ENCODE measurements at regions not wholly inside any gene's neighbourhood (a gene's known extent, or its start where the extent isn't known, plus 50 kb on each side); places are given as distances from the start of the nearest gene placed in this dataset.

- H3K27ac ChIP-seq, result no peak overlapping the region
- ATAC-seq, result no peak
- DNase-seq, result no peak
Observed at GRCh38 chr7:42489299-42489698, 252.3 kb upstream of the GLI3 start.

GRCh38 chr7:42485301-42485766, 248.3 kb upstream of the GLI3 start:
- Histone ChIP-seq H3K27me3 (no peaks in the 10 kb centered on the region), H3K4me1 (peaks cover 0 to 3% (median 0%) of the 10 kb centered on the region in 9 donors), H3K9me3 (no peaks in the 10 kb centered on the region), H3K4me3 (no peak overlapping the region), H3K27ac (no peak overlapping the region), H3K36me3 (no peaks in the 10 kb centered on the region)
- no peak for DNase-seq
- intact Hi-C loops (cut with DNase I), result no loop called here
- no peak for ATAC-seq
- no peak for TF ChIP-seq CTCF (IDR thresholded peaks at IDR 0.05)

More at GRCh38 chr7:42489299-42489698, 252.3 kb upstream of the GLI3 start:
- H3K4me1 ChIP-seq, result peaks cover 0 to 13% (median 7%) of the 10 kb centered on the region in 9 donors
- TF ChIP-seq CTCF (IDR thresholded peaks at IDR 0.05), result no peak
- intact Hi-C loops (cut with DNase I), result no loop called here
- peaks cover 0 to 19% (median 4%) of the 10 kb centered on the region in 7 donors for H3K27me3 ChIP-seq
- H3K4me3 ChIP-seq, result no peak overlapping the region
- no peaks in the 10 kb centered on the region for H3K9me3 ChIP-seq
- no peaks in the 10 kb centered on the region for H3K36me3 ChIP-seq

- ATAC-seq, result no peak
- H3K27ac ChIP-seq, result no peak overlapping the region
- H3K36me3 ChIP-seq, result no peaks in the 10 kb centered on the region
- TF ChIP-seq CTCF (IDR thresholded peaks at IDR 0.05), result no peak
- H3K4me1 ChIP-seq, result peaks cover 0 to 16% (median 0%) of the 10 kb centered on the region in 9 donors
- no peaks in the 10 kb centered on the region for H3K27me3 ChIP-seq
- no peak overlapping the region for H3K4me3 ChIP-seq
- intact Hi-C loops (cut with DNase I), result no loop called here
- 85 to 89% methylated on average over 4 of the region's 4 CpGs for WGBS, 2 donors
- DNase-seq, result no peak
- no peaks in the 10 kb centered on the region for H3K9me3 ChIP-seq
Observed at GRCh38 chr7:42483886-42484285, 246.9 kb upstream of the GLI3 start.

- WGBS, 2 donors, result 50 to 58% methylated on average over 9 of the region's 9 CpGs
- intact Hi-C loops (cut with DNase I), result no loop called here
- peak overlapping the region in 5 of 10 donors; percentile 13 to 64 (median 43) for H3K27ac ChIP-seq
Observed at GRCh38 chr7:42479816-42480633, 243.0 kb upstream of the GLI3 start.

More at GRCh38 chr7:42479816-42480633, 243.0 kb upstream of the GLI3 start:
- Histone ChIP-seq H3K36me3 (no peaks in the 10 kb centered on the region), H3K9me3 (no peaks in the 10 kb centered on the region), H3K27me3 (no peaks in the 10 kb centered on the region), H3K4me3 (no peak overlapping the region), H3K4me1 (peaks cover 0 to 20% (median 0%) of the 10 kb centered on the region in 9 donors)
- no peak for TF ChIP-seq CTCF (IDR thresholded peaks at IDR 0.05)
- ATAC-seq, result peak in 7 of 8 donors; percentile 28 to 80 (median 74)
- DNase-seq, result no peak

All from heart right ventricle (tissue), 16 donors.